Left renal cortex interstitium (tissue), 4 donors: ENCODE measurements at regions not wholly inside any gene's neighbourhood (a gene's known extent, or its start where the extent isn't known, plus 50 kb on each side); places are given as distances from the start of the nearest gene placed in this dataset.
"Not testable (repeated sequence)": the region's sequence is repeated elsewhere in the genome, so short reads cannot be mapped to it uniquely, and the experiment has no call there.

Experiments used
- DNase-seq, 4 donors: peaks; one replicate each; pipeline ENCODE4 v3.0.0-alpha.2; 2013; ENCODE audit warnings: low read depth in 4 of 4, low spot score in 2 of 4, missing footprints in 1 of 4

DNA sequence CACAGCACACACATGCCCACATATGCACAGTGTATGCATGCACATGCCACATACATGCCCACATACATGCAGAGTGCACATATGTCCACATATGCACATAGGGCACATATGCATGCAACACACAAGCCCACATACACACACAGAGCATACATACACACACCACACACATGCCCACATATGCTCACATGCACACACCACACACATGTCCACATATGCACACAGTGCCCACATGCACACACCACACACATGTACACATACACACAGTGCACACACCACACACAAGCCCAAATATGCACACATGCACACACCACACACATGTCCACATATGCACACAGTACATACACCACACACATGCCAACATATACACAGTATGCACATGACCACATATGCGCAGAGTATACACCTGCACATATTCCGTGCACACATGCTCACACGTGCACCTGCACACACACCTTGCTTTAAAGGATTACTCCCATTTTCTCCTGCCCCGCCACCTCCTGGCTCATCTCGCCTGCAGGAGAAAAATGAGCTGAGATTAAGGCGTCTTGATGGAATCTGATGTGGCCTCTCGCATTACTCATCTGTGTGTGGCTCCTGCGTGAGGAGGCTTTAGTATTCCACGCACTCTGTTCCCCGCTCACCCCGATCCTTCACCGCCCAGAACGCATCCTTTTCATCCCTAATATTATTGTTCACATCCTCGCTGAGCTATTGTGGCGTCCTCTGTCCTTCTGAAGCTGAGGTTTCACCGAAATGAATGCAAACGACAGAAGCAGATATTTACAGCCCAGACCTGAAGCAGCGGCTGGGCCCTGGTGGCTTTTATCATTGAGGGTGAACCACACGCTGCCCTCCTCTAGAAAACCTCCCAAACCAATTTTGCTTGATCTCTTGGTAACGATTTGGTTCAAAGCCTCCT, 182.7 kb downstream of the OLFM1 start:
- no peak for DNase-seq

- no peak for DNase-seq
Measured at GRCh38 chr9:135271425-135271824, 184.0 kb downstream of the OLFM1 start.

GRCh38 chr9:135272608-135273007, 185.1 kb downstream of the OLFM1 start:
- DNase-seq, result no peak

DNA sequence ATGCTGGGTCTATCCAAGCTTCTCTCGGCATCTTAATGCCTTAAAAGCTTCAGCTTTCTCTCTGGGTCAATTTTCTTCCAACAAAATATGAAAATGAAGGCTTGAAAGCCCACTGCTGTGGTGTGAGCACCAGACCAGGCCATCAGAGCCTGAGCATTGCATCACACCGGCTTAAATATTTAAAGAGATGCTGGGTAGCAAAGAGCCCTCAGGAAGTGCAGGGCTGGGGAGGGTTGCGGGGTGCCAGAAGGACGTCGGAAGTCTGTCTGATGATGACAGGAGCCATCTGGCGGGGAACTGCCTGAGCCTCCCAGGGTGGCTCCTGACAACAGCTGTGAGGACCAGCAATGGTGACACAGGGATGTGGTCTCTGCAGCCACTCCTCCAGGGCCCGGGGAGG, 185.5 kb downstream of the OLFM1 start:
- DNase-seq, result no peak

DNA sequence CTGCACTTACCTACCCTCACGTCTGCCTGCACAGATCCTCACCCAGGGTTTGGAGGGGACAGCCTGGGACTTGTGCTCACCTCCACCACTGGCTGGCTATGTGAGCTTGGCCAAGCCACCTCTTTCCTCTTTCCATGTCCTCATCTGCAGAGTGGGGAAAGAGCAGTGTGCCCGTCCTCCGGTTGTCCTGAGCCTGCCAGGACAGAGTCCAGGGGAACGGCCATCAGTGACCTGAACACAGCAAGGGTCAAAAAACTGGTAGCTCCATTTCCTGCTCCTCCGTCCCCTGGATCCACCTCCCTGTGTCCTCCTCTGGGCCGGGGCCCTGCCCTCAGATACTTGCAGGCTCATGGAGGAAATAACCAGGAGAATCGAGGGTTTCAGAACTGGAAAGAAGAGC, 187.7 kb downstream of the OLFM1 start:
- no peak for DNase-seq

DNA sequence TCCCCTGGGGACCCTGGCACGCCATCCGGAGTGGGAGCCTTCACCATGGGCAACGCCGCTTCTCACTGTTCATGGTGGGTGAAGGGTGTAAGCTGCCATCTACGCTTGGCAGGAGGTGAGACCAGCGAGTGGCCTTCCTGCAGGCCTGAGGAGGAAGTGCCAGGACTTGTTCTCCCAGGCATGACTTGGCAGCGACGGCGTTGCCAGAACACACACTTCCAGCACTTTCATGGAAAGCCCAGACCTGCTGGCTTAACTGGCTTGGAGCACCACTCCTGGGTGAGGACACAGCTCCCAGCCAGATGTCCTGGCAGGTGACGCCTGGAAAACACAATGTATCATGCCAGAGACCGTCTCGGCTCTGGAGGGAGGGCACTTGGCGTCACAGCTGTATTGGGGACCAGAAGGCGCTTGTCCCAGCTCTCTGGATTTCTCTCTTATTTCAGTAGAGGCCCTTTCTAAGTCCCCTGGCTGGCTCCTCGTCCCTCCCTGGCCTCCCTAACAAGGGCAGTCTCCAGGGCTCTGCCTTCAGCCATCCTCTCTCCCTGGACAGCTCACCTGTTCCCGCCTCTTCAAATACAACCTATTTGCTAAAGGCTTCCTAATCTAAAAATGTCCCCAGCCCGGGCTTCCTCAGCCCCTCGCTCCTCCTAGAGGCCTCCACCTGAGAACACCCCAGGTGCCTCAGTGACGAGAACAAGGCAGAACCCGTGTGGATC, 188.3 kb downstream of the OLFM1 start:
- DNase-seq, result no peak

DNA sequence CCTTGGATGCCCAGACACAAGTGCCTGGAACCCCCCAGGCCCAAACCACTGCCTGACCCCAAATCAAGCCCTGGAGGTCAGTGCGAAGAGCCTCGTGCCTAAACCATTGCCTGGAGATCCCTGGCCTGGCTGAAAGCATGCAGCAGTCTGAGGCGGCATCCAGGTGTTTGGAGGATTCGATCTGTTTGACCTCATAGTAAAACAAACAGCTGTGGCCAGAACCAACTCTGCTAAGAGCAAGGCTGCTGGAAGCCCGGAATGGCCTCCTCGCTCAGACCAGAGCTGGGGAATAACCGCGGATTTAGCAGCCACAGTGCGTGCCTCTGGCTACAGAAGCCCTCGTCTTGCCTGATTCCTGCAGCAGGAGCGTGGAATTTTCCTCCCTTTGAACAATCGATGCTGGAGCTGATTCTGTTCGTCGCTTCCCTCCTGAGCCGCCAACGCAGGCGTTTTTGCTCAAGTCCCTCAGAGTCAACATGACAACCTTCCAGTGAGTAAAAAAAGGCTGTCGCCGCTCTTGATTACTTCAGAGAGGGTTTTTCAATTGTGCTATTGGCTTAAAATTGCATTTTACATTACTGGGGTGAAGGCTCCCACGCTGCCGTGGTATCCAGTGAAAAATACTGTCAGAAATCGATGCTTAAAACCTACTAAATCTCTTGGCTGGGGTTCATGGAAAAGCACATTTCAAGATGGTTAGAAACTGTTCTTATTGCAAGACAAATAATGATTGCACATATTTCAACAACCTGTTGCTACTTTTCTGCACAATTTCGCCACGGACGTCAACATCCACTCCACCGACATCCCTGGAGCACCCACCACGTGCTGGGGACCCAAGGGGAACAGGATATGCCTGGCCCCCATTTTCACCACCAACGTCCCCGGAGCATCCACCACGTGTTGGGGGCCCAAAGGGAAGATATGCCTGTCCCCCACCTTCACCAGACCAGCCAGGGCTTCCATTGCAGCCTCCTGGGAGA, 190.0 kb downstream of the OLFM1 start:
- no peak for DNase-seq

GRCh38 chr9:135278586-135278985, 191.1 kb downstream of the OLFM1 start:
- no peak for DNase-seq

GRCh38 chr9:135279385-135279784, 191.9 kb downstream of the OLFM1 start:
- DNase-seq, result no peak

GRCh38 chr9:135279834-135280393, 192.4 kb downstream of the OLFM1 start:
- DNase-seq, result no peak

DNA sequence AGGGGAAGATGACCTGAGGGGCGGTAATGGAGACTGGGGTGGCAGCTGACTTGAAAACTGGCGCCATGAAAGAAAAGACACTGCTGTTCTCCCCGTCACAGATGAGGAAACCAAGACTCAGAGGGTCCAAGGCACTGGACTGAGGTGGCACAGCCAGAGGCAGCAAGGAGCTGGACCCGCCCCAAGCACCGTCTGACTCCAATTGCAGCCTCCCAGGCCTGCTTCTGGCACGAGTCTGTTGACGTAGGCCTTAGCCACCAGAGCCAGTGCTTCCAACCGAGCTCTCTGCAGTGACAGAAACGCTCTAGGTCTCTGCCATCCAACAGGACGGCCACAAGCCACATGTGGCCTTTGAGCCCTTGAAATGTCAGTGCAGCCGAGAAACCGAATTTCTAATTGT, 193.2 kb downstream of the OLFM1 start:
- no peak for DNase-seq

DNA sequence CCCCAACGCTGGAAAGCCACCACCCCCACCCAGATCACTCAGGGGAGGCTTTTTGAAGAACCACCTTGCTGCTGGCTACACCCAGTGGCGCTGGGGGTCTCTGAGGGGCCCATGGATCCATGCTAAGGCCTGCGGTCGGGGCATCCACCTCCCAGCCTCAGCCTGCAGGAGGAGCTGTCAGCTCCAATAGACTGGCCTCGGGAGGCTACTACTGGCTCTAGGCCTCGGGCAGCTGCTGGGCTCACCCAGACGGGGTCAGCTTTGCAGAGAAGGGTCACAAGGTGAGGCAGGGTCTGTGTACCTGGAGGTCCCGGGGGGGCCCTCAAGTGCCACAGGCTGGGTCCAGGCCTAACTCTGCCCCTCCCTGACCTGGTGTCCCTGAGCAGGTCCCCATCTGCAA, 193.7 kb downstream of the OLFM1 start:
- no peak for DNase-seq

GRCh38 chr9:135281791-135282737, 194.6 kb downstream of the OLFM1 start:
- peak in 2 of 4 donors; percentile 22 to 37 for DNase-seq

GRCh38 chr9:135282808-135283207, 195.3 kb downstream of the OLFM1 start:
- DNase-seq, result no peak

GRCh38 chr9:135283671-135284070, 195.9 kb upstream of the PPP1R26 start:
- DNase-seq, result no peak

- no peak for DNase-seq
Measured at GRCh38 chr9:135284386-135285134, 195.0 kb upstream of the PPP1R26 start.

- DNase-seq, result not testable (repeated sequence)
Measured at GRCh38 chr9:135286187-135286925, 193.2 kb upstream of the PPP1R26 start.

GRCh38 chr9:135286961-135287360, 192.6 kb upstream of the PPP1R26 start:
- DNase-seq, result no peak
